ENCODE measurements at regions not wholly inside any gene's neighbourhood (a gene's known extent, or its start where the extent isn't known, plus 50 kb on each side); places are given as distances from the start of the nearest gene placed in this dataset.

DNA sequence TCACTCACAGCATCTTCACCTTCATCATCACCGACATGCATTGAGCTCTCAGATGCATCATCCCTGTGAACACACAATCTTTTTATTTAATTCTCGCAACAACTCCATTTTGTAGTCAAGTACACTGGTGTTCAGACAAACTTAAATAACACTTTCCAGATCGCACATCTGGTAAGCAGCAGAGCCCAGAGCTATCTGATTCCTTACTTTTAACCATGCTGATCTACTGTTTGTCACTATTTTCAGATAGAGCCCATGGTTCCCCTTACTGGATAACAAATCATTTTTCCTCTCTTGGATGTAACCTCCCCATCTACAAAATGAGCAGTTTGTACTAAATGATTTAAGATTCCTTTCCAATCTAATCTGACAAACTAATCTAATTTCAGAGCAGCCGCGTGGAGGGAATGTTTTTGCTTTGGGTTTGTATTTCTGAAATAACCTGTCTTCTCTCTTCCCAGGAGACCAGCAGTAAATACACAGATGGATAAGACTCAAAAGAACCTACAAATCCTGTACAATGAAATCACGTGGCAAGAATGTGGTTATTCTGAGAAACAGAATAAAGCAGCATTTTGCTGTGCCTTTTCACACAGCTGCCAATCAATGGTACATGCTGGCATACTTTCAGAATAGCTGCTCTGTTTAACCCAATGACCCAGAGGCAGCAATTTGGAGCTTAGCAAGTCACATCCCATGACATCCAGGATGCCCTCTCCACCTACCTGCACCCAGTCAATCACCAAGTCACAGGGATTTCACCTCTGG is 72.9 kb upstream of the CCL2 start:
- DNase-seq (ENCODE audit: low spot score) = no peak

DNA sequence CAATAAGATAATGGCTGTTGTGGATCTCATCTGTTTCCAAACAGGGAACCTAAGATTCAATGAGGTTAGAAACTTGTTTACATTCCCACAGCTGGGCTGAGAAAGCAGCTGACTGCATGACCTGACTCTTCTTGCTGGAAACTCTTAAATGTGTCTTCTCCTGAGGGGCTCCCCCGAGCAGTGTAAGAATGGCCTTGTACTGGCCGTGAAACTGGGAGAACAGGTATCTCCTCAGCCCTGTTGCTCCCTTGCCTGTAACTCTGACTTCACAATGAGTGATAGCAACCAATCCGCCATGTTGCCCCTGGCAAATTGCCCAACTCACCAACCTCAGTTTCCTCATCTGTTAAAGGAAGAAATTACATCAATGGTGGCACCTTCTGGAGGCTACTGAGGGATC is 59.1 kb upstream of the CCL2 start:
- no peak for DNase-seq (ENCODE audit: low spot score)

DNA sequence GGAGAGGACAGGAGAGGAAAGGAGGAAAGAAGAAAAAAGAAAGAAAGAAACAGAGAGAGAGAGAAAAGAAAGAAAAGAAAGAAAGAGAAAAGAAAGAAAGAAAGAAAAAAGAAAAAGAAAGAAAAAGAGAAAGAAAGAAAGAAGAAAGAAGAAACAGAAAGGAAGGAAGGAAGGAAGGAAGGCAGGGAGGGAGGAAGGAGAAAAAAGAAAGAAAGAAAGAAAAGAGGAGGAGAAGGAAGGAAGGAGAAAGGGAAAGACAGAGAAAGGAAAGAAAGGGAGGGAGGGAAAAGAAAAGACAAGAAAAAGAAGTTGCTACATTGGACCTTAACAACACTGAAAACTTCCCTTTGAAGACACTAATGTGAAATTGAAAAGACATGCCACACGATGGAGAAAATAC is 56.6 kb upstream of the CCL2 start:
- no peak for DNase-seq (ENCODE audit: low spot score)

DNA sequence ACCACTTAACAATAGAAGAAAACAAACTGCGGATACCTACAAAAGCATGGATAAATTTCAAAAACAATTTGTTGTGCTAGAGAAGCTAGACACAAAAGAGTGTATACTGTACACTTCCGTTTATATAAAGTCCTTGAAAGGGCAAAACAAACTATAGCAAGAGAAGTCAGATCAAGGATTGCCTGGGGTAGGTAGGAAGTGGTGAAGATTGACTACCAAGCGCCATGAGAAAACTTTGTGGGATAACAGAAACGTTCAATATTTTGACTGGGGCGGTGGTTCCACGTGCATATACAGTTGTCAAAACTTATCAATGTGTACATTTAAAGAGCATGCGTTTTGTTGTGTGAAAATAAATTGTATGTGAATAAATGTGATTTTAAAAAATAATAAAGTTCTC is 55.6 kb upstream of the CCL2 start:
- no peak for DNase-seq (ENCODE audit: low spot score)

DNA sequence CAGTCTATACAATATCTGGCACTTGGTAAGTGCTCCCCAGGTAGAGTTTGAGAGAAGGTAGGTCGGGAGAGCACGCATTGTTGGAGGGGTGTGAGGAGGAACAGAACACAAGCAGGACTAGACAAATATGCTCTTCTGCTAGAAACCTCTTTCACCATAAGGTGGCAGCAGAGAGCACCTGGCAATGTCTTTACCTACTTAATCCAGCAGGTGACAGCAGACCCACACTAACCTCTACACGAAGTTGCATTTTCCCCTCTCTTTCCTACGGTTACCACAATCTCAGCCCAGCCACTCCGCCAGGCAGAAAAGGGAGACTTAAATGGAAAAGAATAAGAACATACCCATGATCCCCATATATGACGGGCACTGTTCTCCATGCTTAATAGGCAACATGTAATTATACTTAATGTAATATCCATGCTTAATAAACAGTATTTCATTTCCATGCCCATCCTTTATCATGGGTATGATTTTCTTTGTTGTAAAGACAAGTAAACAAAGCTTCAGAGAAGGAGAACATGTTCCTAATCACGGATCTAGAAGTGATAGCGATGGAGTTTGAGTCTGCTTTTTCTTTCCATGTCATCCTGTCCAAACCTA is 55.1 kb upstream of the CCL2 start:
- peak; percentile 57 for DNase-seq (ENCODE audit: low spot score)

DNA sequence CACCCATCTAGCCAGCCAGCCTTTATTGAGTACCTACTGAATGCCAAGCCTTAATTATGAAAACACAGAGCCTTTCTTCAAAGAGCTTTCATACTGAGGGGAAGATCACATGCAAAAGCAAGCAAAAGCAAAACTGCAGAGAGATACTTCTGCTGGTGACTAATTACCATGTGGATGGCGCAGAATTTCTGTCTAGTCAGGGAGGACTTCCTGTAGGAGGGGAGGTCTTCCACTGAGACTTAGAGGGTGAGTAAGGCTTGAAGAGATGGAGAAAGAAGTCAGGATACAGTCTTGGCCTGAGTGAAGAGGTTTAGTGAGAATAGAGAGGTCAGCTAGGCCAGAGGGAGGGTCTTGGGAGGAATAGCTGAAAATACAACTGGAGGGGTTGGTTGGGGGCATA is 53.9 kb upstream of the CCL2 start:
- no peak for DNase-seq (ENCODE audit: low spot score)

DNA sequence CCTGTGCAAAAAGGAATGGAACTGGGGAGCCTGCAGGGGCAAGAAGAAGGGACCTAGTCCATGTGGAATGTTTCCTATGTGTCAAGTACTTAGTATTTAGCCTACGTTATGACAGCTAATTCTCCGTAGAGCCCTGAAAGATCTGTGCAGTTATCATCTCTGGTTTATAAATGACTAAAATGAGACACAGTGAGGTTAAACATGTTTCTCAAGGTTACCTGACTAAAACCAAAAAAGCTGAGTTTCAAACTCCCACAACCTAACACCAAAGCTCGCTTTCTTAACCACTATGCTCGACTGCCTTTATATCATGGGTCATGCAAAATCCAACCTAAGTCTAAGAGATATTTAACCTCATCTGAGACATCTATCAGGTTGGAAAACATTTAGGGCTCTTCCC is 53.3 kb upstream of the CCL2 start:
- no peak for DNase-seq (ENCODE audit: low spot score)

DNA sequence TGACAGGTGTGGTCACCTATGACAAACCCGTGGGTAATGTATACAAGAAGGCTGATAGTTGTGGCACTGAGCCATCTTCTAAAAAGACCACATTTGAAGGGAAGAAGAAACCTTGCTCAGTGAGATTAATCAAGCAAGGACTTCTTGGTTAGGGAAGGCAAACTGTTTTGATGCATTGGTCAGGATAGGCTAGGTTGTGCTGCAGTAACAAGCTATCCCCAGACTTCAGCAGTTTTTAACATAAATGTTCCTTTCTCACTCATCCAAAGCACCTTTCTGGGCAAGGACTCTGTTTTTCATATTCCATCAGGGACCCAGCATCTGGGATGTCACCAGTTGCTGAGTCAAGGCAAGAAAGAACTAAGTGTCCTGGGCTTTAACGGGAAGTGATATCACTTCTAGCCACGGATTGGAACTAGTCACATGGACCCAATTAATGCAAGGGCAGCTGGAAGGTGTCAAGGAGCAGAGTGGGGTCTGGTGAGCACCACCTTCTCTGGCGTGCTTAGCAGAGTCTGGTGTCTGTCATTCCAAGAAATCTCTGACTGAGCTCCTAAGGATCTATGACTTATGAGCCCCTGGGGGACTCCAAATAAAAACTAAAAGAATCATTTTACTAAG is 52.0 kb upstream of the CCL2 start:
- DNase-seq (ENCODE audit: low spot score) = no peak

DNA sequence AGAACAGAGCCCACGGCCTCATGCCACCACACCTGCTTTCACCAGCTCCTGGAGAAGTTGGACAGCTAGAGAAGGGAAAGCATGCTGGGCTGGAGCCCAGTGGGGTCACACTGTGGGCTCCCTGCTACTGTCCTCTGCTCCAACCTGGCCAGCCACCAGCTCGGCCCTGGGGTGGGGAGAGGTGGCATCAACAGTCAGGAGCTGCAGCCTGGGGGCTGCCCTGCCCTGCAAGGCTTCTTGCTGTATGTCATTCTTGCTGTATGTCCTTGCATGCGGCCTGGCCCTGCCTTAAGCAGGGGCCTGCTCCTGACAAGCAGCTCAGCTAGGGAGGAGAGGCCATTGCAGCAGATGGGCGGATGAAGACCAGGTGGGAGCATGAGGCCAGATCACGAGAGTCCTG is 50.7 kb upstream of the CCL2 start:
- no peak for DNase-seq (ENCODE audit: low spot score)
